ENCODE measurements at regions not wholly inside any gene's neighbourhood (a gene's known extent, or its start where the extent isn't known, plus 50 kb on each side); places are given as distances from the start of the nearest gene placed in this dataset.
"Not testable (repeated sequence)": the region's sequence is repeated elsewhere in the genome, so short reads cannot be mapped to it uniquely, and the experiment has no call there.

GRCh38 chr7:35956988-35957387 is 156.1 kb downstream of the SEPTIN7 start:
- not testable (repeated sequence) for H3K4me3 ChIP-seq (ENCODE audit: control insufficient read depth, low read depth, low read length)

GRCh38 chr7:35961260-35961659 is 160.4 kb downstream of the SEPTIN7 start:
- not testable (repeated sequence) for H3K4me3 ChIP-seq (ENCODE audit: control insufficient read depth, low read depth, low read length); DNase-seq (ENCODE audit: low read depth)

More at GRCh38 chr7:35956988-35957387, 156.1 kb downstream of the SEPTIN7 start:
- not testable (repeated sequence) for DNase-seq (ENCODE audit: low read depth)

- not testable (repeated sequence) for DNase-seq (ENCODE audit: low read depth); H3K4me3 ChIP-seq (ENCODE audit: control insufficient read depth, low read depth, low read length)
These were observed 161.8 kb downstream of the SEPTIN7 start for GRCh38 chr7:35962607-35963006.

- no peak for DNase-seq (ENCODE audit: low read depth)
- TF ChIP-seq CTCF (IDR thresholded peaks at IDR 0.05; ENCODE audit: control insufficient read depth, insufficient read depth, low read depth, low read length, missing control alignments), result no peak
- no peak overlapping the region for H3K4me3 ChIP-seq (ENCODE audit: control insufficient read depth, low read depth, low read length)
These were observed 166.7 kb downstream of the SEPTIN7 start for GRCh38 chr7:35967366-35968139.

GRCh38 chr7:35968140-35968940 is 167.5 kb downstream of the SEPTIN7 start:
- DNase-seq (ENCODE audit: low read depth), result no peak
- H3K4me3 ChIP-seq (ENCODE audit: control insufficient read depth, low read depth, low read length), result no peak overlapping the region
- TF ChIP-seq CTCF (IDR thresholded peaks at IDR 0.05; ENCODE audit: control insufficient read depth, insufficient read depth, low read depth, low read length, missing control alignments), result no peak

- H3K4me3 ChIP-seq (ENCODE audit: control insufficient read depth, low read depth, low read length), result no peak overlapping the region
- no peak for DNase-seq (ENCODE audit: low read depth)
- TF ChIP-seq CTCF (IDR thresholded peaks at IDR 0.05; ENCODE audit: control insufficient read depth, insufficient read depth, low read depth, low read length, missing control alignments), result no peak
These were observed 168.2 kb downstream of the SEPTIN7 start for GRCh38 chr7:35969066-35969465.

GRCh38 chr7:35970458-35970857 is 169.6 kb downstream of the SEPTIN7 start:
- no peak overlapping the region for H3K4me3 ChIP-seq (ENCODE audit: control insufficient read depth, low read depth, low read length)
- DNase-seq (ENCODE audit: low read depth), result no peak
- no peak for TF ChIP-seq CTCF (IDR thresholded peaks at IDR 0.05; ENCODE audit: control insufficient read depth, insufficient read depth, low read depth, low read length, missing control alignments)

GRCh38 chr7:35971133-35971891 is 170.5 kb downstream of the SEPTIN7 start:
- TF ChIP-seq CTCF (IDR thresholded peaks at IDR 0.05; ENCODE audit: control insufficient read depth, insufficient read depth, low read depth, low read length, missing control alignments), result no peak
- no peak for DNase-seq (ENCODE audit: low read depth)
- no peak overlapping the region for H3K4me3 ChIP-seq (ENCODE audit: control insufficient read depth, low read depth, low read length)
